Daoy (cell line): ENCODE measurements at regions not wholly inside any gene's neighbourhood (a gene's known extent, or its start where the extent isn't known, plus 50 kb on each side); places are given as distances from the start of the nearest gene placed in this dataset.

Experiments
- DNase-seq: peaks from one replicate; pipeline ENCODE4 v3.0.0-alpha.2; 2015; ENCODE audit warnings: low read depth

- peak; percentile 63 for DNase-seq
Observed at GRCh38 chr15:66931768-66932633, 133.4 kb upstream of the SMAD3 start.

GRCh38 chr15:66932634-66933024, 132.8 kb upstream of the SMAD3 start:
- DNase-seq, result no peak

GRCh38 chr15:66933932-66934867, 131.2 kb upstream of the SMAD3 start:
- DNase-seq, result no peak

- no peak for DNase-seq
Observed at GRCh38 chr15:66934868-66935520, 130.4 kb upstream of the SMAD3 start.

- DNase-seq, result no peak
Observed at GRCh38 chr15:66935688-66936087, 129.7 kb upstream of the SMAD3 start.

- peak; percentile 38 for DNase-seq
Observed at GRCh38 chr15:66936109-66936860, 129.1 kb upstream of the SMAD3 start.

- DNase-seq, result no peak
Observed at GRCh38 chr15:66936861-66937582, 128.4 kb upstream of the SMAD3 start.

GRCh38 chr15:66937588-66937987, 127.8 kb upstream of the SMAD3 start:
- DNase-seq, result no peak

- DNase-seq, result no peak
Observed at GRCh38 chr15:66938114-66938830, 127.1 kb upstream of the SMAD3 start.

GRCh38 chr15:66939016-66939415, 126.4 kb upstream of the SMAD3 start:
- no peak for DNase-seq

GRCh38 chr15:66939451-66940023, 125.9 kb upstream of the SMAD3 start:
- DNase-seq, result no peak

- DNase-seq, result peak; percentile 33
Observed at GRCh38 chr15:66940368-66940767, 125.0 kb upstream of the SMAD3 start.

- no peak for DNase-seq
Observed at GRCh38 chr15:66941108-66941711, 124.2 kb upstream of the SMAD3 start.

- DNase-seq, result no peak
Observed at GRCh38 chr15:66941791-66942190, 123.6 kb upstream of the SMAD3 start.

GRCh38 chr15:66942649-66943390, 122.6 kb upstream of the SMAD3 start:
- no peak for DNase-seq

GRCh38 chr15:66943456-66944095, 121.8 kb upstream of the SMAD3 start:
- DNase-seq, result no peak

- no peak for DNase-seq
Observed at GRCh38 chr15:66944121-66944520, 121.3 kb upstream of the SMAD3 start.

- no peak for DNase-seq
Observed at GRCh38 chr15:66945286-66945685, 120.1 kb upstream of the SMAD3 start.
